HG03439 (cell line): ENCODE measurements at regions not wholly inside any gene's neighbourhood (a gene's known extent, or its start where the extent isn't known, plus 50 kb on each side); places are given as distances from the start of the nearest gene placed in this dataset.

Experiments used
- ATAC-seq: cut with Tn5 transposase; IDR thresholded peaks from one replicate; pipeline ENCODE4 v1.9.1; 2021; ENCODE audit warnings: mild to moderate bottlenecking, moderate library complexity; ENCODE audit not compliant: unreplicated experiment

- no peak for ATAC-seq
Measured at GRCh38 chr7:25952261-25953057, 199.5 kb upstream of the NFE2L3 start.

- no peak for ATAC-seq
Measured at GRCh38 chr7:25953859-25954258, 198.1 kb upstream of the NFE2L3 start.

GRCh38 chr7:25954395-25954794 is 197.6 kb upstream of the NFE2L3 start:
- no peak for ATAC-seq

GRCh38 chr7:25959168-25959734 is 192.7 kb upstream of the NFE2L3 start:
- no peak for ATAC-seq

GRCh38 chr7:25963733-25964132 is 188.3 kb upstream of the NFE2L3 start:
- no peak for ATAC-seq

- ATAC-seq, result peak; percentile 30
Measured at GRCh38 chr7:25964483-25964991, 187.5 kb upstream of the NFE2L3 start.

- no peak for ATAC-seq
Measured at GRCh38 chr7:25965405-25966123, 186.4 kb upstream of the NFE2L3 start.

- no peak for ATAC-seq
Measured at GRCh38 chr7:25966469-25966868, 185.5 kb upstream of the NFE2L3 start.

GRCh38 chr7:25967278-25968204 is 184.5 kb upstream of the NFE2L3 start:
- ATAC-seq, result peak; percentile 23

- ATAC-seq, result peak; percentile 66
Measured at GRCh38 chr7:25968205-25968993, 183.6 kb upstream of the NFE2L3 start.

GRCh38 chr7:25970356-25970755 is 181.6 kb upstream of the NFE2L3 start:
- ATAC-seq, result no peak

GRCh38 chr7:25970911-25971310 is 181.1 kb upstream of the NFE2L3 start:
- ATAC-seq, result no peak

- ATAC-seq, result no peak
Measured at GRCh38 chr7:25976630-25977029, 175.4 kb upstream of the NFE2L3 start.

- ATAC-seq, result no peak
Measured at GRCh38 chr7:25978466-25978865, 173.5 kb upstream of the NFE2L3 start.

- no peak for ATAC-seq
Measured at GRCh38 chr7:25979605-25980004, 172.4 kb upstream of the NFE2L3 start.

GRCh38 chr7:25982684-25983083 is 169.3 kb upstream of the NFE2L3 start:
- ATAC-seq, result no peak

- ATAC-seq, result no peak
Measured at GRCh38 chr7:25985196-25985595, 166.8 kb upstream of the NFE2L3 start.

- ATAC-seq, result no peak
Measured at GRCh38 chr7:25988640-25989039, 163.4 kb upstream of the NFE2L3 start.

- ATAC-seq, result no peak
Measured at GRCh38 chr7:25989140-25989705, 162.8 kb upstream of the NFE2L3 start.
